ENCODE measurements at regions not wholly inside any gene's neighbourhood (a gene's known extent, or its start where the extent isn't known, plus 50 kb on each side); places are given as distances from the start of the nearest gene placed in this dataset.

DNA sequence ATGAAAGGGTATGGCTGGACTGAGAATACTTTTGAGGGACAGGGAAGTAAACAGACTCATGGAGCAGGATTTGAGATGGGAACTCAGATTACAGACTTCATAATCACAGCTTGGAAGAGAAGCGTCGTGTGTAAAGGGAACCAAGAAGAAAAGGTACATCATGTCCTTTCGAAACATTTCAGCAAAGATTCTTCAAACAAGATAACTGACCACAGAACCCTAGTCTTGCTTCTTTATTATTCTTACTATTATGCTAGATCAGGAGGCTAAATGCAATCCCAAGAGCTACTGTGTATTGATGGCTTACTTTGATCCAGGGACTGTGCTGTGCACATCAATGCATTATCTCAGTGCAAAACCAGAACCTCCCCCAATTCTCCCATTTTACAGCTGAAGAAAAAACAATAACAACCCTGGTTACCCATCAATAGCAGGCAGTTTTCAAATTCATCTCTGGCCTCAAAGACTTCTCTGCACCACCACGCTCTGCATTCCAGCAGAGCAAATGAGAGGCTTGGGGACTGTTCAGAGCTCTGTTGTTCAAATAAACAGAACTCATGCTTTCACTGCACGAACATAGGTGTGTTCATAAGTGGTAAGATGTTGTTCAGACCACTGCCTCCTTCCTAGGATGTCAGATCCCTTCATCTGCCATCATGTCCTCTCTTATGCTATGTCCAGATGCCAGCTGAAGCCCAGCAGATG, 104.8 kb upstream of the NAV2 start:
- TF ChIP-seq, protein P1, sequence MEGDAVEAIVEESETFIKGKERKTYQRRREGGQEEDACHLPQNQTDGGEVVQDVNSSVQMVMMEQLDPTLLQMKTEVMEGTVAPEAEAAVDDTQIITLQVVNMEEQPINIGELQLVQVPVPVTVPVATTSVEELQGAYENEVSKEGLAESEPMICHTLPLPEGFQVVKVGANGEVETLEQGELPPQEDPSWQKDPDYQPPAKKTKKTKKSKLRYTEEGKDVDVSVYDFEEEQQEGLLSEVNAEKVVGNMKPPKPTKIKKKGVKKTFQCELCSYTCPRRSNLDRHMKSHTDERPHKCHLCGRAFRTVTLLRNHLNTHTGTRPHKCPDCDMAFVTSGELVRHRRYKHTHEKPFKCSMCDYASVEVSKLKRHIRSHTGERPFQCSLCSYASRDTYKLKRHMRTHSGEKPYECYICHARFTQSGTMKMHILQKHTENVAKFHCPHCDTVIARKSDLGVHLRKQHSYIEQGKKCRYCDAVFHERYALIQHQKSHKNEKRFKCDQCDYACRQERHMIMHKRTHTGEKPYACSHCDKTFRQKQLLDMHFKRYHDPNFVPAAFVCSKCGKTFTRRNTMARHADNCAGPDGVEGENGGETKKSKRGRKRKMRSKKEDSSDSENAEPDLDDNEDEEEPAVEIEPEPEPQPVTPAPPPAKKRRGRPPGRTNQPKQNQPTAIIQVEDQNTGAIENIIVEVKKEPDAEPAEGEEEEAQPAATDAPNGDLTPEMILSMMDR (conservative IDR thresholded peaks at IDR 0.05; ENCODE audit: low read depth, low read length): no peak
- no peak for TF ChIP-seq SMC3 (IDR thresholded peaks at IDR 0.05; ENCODE audit: low read depth, low read length)
- TF ChIP-seq BHLHE40 (IDR thresholded peaks at IDR 0.05; ENCODE audit: low read depth, low read length): no peak
- TF ChIP-seq CEBPB (IDR thresholded peaks at IDR 0.05; ENCODE audit: low read depth, low read length): no peak
- TF ChIP-seq RAD21 (IDR thresholded peaks at IDR 0.05; ENCODE audit: low read length): no peak
- no peak for TF ChIP-seq CHD1 (IDR thresholded peaks at IDR 0.05; ENCODE audit: low read depth, low read length)
- TF ChIP-seq MXI1 (IDR thresholded peaks at IDR 0.05; ENCODE audit: borderline replicate concordance, low read depth, low read length): no peak
- TF ChIP-seq RFX5 (IDR thresholded peaks at IDR 0.05; ENCODE audit: low read depth, low read length): no peak
- TF ChIP-seq RCOR1 (IDR thresholded peaks at IDR 0.05; ENCODE audit: insufficient replicate concordance, low read length): no peak
- TF ChIP-seq FOS (IDR thresholded peaks at IDR 0.05; ENCODE audit: low read depth, low read length): no peak
- TF ChIP-seq, protein P2, sequence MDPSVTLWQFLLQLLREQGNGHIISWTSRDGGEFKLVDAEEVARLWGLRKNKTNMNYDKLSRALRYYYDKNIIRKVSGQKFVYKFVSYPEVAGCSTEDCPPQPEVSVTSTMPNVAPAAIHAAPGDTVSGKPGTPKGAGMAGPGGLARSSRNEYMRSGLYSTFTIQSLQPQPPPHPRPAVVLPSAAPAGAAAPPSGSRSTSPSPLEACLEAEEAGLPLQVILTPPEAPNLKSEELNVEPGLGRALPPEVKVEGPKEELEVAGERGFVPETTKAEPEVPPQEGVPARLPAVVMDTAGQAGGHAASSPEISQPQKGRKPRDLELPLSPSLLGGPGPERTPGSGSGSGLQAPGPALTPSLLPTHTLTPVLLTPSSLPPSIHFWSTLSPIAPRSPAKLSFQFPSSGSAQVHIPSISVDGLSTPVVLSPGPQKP (IDR thresholded peaks at IDR 0.05; ENCODE audit: borderline replicate concordance, low read depth, low read length): no peak
- TF ChIP-seq, protein P3, sequence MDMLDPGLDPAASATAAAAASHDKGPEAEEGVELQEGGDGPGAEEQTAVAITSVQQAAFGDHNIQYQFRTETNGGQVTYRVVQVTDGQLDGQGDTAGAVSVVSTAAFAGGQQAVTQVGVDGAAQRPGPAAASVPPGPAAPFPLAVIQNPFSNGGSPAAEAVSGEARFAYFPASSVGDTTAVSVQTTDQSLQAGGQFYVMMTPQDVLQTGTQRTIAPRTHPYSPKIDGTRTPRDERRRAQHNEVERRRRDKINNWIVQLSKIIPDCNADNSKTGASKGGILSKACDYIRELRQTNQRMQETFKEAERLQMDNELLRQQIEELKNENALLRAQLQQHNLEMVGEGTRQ (IDR thresholded peaks at IDR 0.05; ENCODE audit: low read depth, low read length): no peak
- no peak for TF ChIP-seq MAFK (IDR thresholded peaks at IDR 0.05; ENCODE audit: low read depth, low read length)
- TF ChIP-seq MAZ (IDR thresholded peaks at IDR 0.05; ENCODE audit: borderline replicate concordance, low read depth, low read length): no peak
- no peak for TF ChIP-seq NFE2L2 (IDR thresholded peaks at IDR 0.05; ENCODE audit: low read depth, low read length)
- H2BK5ac ChIP-seq (ENCODE audit: low read depth, low read length, poor library complexity, severe bottlenecking): no peak overlapping the region
- no peak overlapping the region for H3K4me2 ChIP-seq (ENCODE audit: low read depth, low read length)
- H3K4me3 ChIP-seq (ENCODE audit: insufficient read depth, low read depth, low read length): no peak overlapping the region
- H2BK120ac ChIP-seq (ENCODE audit: low read depth, low read length): no peak overlapping the region
- no peaks in the 10 kb centered on the region; the same call in 1 of the 2 replicates for H4K20me1 ChIP-seq (ENCODE audit: insufficient read depth, low read length)
- no peaks in the 10 kb centered on the region for H3K79me1 ChIP-seq (ENCODE audit: low read depth in 1 of 2, low read length in 2 of 2)
- no peak overlapping the region for H3K27ac ChIP-seq (ENCODE audit: insufficient read depth, low read length)
- ATAC-seq (ENCODE audit: low read depth) (peak; percentile 79), DNase-seq (peak; percentile 48)
- intact Hi-C loops (cut with micrococcal nuclease) (no loop called here), in situ Hi-C loops (cut with MboI; ENCODE audit: low sequenced_read_pairs) (no loop called here), dilution Hi-C loops (cut with HindIII; ENCODE audit: low sequenced_read_pairs, unreplicated experiment) (no loop called here)
- no peak overlapping the region for H4K91ac ChIP-seq (ENCODE audit: insufficient read depth, low read depth, low read length)
- no peaks in the 10 kb centered on the region for H3K36me3 ChIP-seq (ENCODE audit: control insufficient read depth, insufficient read depth, low read length)
- H2AK5ac ChIP-seq (ENCODE audit: low read depth, low read length): peak overlapping the region; percentile 7; the same call in 1 of the 2 replicates
- peaks cover 6% of the 10 kb centered on the region for H3K9me3 ChIP-seq (ENCODE audit: control insufficient read depth, insufficient read depth, low read length)
- H2AFZ ChIP-seq (replicated peaks; ENCODE audit: low read length, poor library complexity): no peak overlapping the region
- H3K4ac ChIP-seq (ENCODE audit: low read depth, low read length): peak overlapping the region; percentile 8; the same call in 1 of the 2 replicates
- H3K9me1 ChIP-seq (ENCODE audit: insufficient read depth, low read length): 0 out of 2 replicates have a peak, but pooled peaks cover 5% of the 10 kb centered on the region
- no peak overlapping the region for H2BK15ac ChIP-seq (ENCODE audit: low read depth, low read length)
- H3K27me3 ChIP-seq (ENCODE audit: control insufficient read depth, insufficient read depth, low read length): peaks cover 7% of the 10 kb centered on the region
- ChIA-PET POLR2A (ENCODE audit: unreplicated experiment) (no interaction called here), CTCF (no interaction called here)
- H3K18ac ChIP-seq (ENCODE audit: low read depth, low read length): no peak overlapping the region
- no CpG with 5 or more reads among the region's 5 CpGs for WGBS, 2 experiments (ENCODE audit: extremely low coverage in 2 of 2, insufficient read length in 1 of 2)
- H4K5ac ChIP-seq (ENCODE audit: low read depth, low read length): no peak overlapping the region
- no peak overlapping the region for H2AK9ac ChIP-seq (replicated peaks; ENCODE audit: low read depth, low read length, poor library complexity)
- H3K9ac ChIP-seq (ENCODE audit: low read depth, low read length): no peak overlapping the region
- H3K23ac ChIP-seq (ENCODE audit: low read depth, low read length): no peak overlapping the region
- no peak overlapping the region for H3K56ac ChIP-seq (ENCODE audit: extremely low read depth, insufficient read depth, low read length)
- BruUV-seq (replicated peaks): no TSS peak
- H3K14ac ChIP-seq (replicated peaks; ENCODE audit: low read depth, low read length): no peak overlapping the region
- no peak overlapping the region for H2BK20ac ChIP-seq (ENCODE audit: low read depth, low read length)
- H3K4me1 ChIP-seq (ENCODE audit: control insufficient read depth, insufficient read depth, low read length): peaks cover 8% of the 10 kb centered on the region
- no peak overlapping the region for H4K8ac ChIP-seq (ENCODE audit: low read depth in 2 of 2, low read length in 2 of 2)
